GM21786 (cell line): ENCODE measurements at regions not wholly inside any gene's neighbourhood (a gene's known extent, or its start where the extent isn't known, plus 50 kb on each side); places are given as distances from the start of the nearest gene placed in this dataset.
"Not testable (repeated sequence)": the region's sequence is repeated elsewhere in the genome, so short reads cannot be mapped to it uniquely, and the experiment has no call there.

ENCODE experiments used
- ATAC-seq: cut with Tn5 transposase; IDR thresholded peaks from one replicate; pipeline ENCODE4 v1.9.1; 2021; ENCODE audit not compliant: unreplicated experiment

- no peak for ATAC-seq
Observed at GRCh38 chr16:63129411-63130125, 1093.3 kb upstream of the CDH8 start.

- ATAC-seq: not testable (repeated sequence)
Observed at GRCh38 chr16:63119905-63120304, 1083.7 kb upstream of the CDH8 start.

DNA sequence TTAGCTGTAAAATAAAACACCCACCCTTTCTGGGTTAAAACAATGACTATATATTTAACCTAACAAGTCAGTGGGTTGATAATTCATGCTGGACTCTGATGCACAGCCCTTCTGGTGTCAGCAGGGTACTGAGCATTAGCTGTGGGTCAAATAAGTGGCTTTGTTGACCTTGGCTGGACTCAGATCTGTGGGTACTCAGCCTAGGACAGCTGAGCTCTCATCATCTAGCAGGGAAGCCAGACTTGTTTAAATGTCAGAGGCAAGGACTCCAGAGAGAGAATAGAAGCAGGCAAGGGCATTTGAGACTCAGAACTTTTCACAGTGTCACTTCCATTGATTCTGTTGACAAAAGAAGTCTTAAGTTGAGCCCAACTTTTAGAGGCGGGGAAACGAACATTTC is 1063.8 kb upstream of the CDH8 start:
- ATAC-seq: no peak

DNA sequence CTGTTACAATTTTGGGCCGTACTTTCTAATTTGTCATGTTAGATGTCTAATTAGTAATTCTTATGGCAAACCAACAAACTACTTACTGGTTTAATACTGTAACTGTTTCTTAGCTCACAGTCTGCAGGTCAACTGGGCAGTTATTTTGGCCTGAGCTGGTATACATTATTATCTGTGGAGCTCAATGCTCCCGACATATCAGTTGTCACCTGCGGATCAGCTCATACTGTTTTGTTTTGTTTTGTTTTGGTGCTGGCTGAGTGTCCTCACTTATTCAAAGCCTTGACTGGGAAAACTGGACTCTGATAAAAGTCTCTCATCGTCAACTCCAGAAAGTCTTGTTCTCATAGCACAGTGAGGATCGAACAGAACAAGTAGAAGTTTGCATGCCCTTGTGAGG is 1060.6 kb upstream of the CDH8 start:
- ATAC-seq: no peak

DNA sequence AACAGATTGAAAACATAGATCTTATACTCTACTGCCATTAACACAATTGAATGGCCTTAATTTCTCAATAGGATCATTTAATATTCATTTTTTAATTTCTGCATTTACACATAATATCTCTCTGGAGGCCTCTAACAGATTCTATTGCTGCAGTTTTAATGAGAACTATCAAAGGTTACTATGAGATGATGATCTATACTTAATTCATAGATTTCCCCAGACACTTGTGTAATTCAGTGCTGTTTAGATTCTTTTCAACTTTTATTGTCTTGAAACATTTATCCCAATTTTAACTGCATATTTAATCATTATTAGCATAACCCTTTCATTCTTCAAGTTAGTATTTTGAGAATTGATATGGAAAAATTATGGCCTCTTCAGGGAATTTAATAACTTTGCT is 1056.5 kb upstream of the CDH8 start:
- ATAC-seq: no peak

DNA sequence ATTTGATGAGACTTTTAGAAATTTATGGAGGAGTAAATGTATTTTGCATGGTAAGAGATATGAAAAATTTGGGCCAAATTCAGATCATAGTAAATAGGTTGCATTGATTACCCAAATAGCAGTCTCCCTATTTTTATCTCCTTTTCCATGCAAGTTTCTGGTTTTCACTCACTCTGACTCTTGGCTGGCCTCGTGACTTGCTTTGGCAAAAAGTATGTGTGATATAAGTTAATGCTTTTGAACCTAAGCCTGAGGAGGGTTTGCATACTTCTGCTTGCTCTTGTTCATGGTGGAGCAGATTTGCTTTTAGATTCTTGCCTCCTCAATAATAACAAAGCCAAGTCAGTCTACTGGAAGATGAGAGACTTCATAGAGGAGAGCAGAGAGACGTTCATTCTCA is 1045.9 kb upstream of the CDH8 start:
- ATAC-seq: no peak

GRCh38 chr16:63080746-63081145 is 1044.5 kb upstream of the CDH8 start:
- ATAC-seq: no peak

- no peak for ATAC-seq
Observed at GRCh38 chr16:63069047-63069446, 1032.8 kb upstream of the CDH8 start.

DNA sequence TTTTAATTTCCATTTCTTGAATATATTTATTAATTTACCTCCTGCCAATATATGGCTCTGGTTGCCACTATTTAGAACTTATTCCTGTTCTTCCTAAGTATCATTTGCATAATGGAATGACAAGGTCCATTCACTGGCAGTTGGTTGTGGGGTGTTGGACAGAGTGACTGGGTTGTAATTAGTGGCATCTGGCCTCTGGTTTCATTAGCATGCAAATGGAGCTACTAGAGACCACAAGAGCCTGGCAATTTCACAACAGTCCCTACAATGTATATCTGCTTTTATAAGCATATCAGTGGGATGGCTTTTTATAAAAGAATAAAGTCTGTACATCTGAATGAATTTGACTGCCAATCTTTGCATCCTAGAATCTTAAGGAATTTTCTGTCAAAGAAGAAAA is 1030.9 kb upstream of the CDH8 start:
- no peak for ATAC-seq

DNA sequence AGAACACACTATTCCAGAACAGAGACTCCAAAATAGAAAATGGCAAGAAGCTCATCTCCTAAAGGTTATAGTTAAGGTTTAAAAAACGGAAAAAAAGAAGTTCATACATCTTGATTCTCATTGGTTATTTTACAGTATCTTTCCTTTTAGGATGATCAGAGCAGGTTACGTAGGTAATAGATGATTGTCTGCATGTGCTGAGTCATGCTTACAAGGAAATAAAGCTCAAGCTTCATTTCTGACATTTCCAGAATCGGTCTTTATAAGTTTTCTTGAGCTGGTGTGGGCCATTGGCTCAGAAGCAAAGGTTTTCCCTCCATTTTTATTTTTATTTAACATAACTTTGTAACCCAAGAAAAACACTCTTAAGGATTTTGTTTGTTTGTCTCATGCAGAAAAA is 1030.3 kb upstream of the CDH8 start:
- ATAC-seq: no peak

GRCh38 chr16:63061319-63061718 is 1025.1 kb upstream of the CDH8 start:
- no peak for ATAC-seq

GRCh38 chr16:63059676-63060075 is 1023.4 kb upstream of the CDH8 start:
- no peak for ATAC-seq

- no peak for ATAC-seq
Observed at GRCh38 chr16:63057341-63057740, 1021.1 kb upstream of the CDH8 start.

DNA sequence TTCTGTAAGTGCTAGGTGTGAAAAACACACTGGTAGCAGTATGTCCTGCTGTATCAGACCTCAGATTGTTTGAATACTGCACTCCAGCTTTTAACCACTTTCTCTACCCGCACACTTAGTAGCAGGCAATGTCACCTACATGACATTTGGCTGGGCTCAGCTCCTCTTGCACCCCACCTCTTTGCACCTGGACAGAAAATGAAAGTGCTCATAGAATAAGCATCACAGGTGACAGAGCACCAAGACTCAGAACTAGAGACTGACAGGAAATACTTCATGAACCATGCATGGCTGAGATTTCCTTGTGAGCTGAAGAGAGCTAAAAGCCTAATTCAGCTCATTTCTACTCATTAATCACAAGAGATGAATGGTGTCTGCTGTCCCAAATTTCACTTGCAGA is 1014.2 kb upstream of the CDH8 start:
- ATAC-seq: no peak

- no peak for ATAC-seq
Observed at GRCh38 chr16:63038397-63039106, 1002.3 kb upstream of the CDH8 start.

GRCh38 chr16:63037761-63038396 is 1001.6 kb upstream of the CDH8 start:
- ATAC-seq: no peak

GRCh38 chr16:63018581-63019223 is 982.5 kb upstream of the CDH8 start:
- no peak for ATAC-seq

DNA sequence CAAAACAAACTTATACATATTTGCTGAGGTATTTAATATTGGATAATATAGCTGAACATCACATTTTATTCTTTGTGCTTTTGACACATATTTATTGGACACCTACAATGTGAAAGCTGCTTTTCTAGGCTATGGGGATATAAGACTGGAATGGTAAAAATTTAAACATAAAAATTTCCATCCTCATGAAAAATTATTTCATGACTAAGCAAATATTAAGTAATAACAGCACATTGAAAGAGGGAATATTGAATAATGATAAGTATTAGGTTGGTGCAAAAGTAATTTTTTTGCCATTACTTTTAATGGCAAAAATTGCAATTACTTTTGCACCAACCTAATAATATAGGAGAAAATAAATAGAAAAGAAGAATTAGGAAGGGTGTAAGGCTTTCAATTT is 972.5 kb upstream of the CDH8 start:
- no peak for ATAC-seq

DNA sequence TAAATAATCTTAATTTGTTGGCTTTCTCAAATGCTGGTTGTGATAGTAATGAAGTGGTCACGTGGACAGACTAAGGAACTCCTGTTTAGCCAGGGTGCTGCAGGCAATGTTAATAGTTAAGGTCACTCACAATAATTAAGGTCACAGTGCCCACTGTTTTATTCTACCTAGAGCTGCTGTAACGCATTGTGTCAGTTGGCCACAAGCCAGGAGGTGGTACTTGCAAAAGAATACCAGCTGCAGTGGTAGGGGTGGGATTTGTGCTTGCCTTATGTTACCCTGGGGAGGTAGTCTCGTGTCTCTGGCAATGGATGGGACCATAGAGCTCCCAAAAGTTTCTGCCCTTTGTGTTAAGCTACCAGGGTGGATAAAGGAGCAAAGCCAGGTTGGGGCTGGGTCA is 969.1 kb upstream of the CDH8 start:
- no peak for ATAC-seq

GRCh38 chr16:62989480-62989879 is 953.2 kb upstream of the CDH8 start:
- ATAC-seq: no peak

DNA sequence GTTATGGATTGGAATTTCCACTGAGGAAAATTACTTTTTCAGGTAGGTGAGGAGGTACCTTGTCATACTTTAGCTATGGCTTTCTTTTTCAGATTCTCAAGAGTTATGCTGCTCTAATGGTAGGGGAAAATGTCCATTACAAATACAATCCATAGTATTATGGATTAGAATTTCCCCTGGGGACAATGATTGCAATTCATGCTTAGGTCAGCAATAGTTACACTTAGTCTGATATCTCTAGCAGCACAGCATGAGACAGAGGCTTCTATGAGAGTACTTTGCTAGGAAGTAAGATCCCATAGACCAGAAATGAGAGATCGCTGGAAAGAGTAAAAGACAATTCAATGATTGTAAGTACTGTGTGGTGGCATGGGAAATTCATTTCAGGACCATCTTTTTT is 949.5 kb upstream of the CDH8 start:
- ATAC-seq: no peak

GRCh38 chr16:62978451-62978850 is 942.2 kb upstream of the CDH8 start:
- no peak for ATAC-seq
